Lower leg skin (tissue), 4 donors: ENCODE measurements at regions not wholly inside any gene's neighbourhood (a gene's known extent, or its start where the extent isn't known, plus 50 kb on each side); places are given as distances from the start of the nearest gene placed in this dataset.

Source experiments
- DNase-seq, 2 donors: peaks; one replicate each; pipeline ENCODE4 v3.0.0-alpha.2; 2019; ENCODE audit warnings: low spot score in 2 of 2
- H3K4me3 ChIP-seq: fragments of 200-600 bp; sonication (generic); 2 replicates; pipeline ENCODE4 v1.5.1; 2017; ENCODE audit warnings: mild to moderate bottlenecking, low read depth; ENCODE audit not compliant: poor library complexity, severe bottlenecking
- CTCF ChIP-seq, 3 donors: fragments of 450-650 bp; IDR thresholded peaks; one replicate each; pipeline ENCODE4 v1.5.1; 2016; ENCODE audit warnings: antibody characterized with exemption in 3 of 3, mild to moderate bottlenecking in 3 of 3, moderate library complexity in 2 of 3
- POLR2A ChIP-seq, 2 donors: fragments of 450-650 bp; IDR thresholded peaks; one replicate each; pipeline ENCODE4 v1.6.1; 2016 to 2017; ENCODE audit warnings: antibody characterized with exemption in 2 of 2, mild to moderate bottlenecking in 1 of 2, moderate library complexity in 1 of 2
- WGBS, 2 donors: methylation state at CpG; one replicate each; pipeline ENCODE4 v1.1.5; 2018; 5-methylcytosine and 5-hydroxymethylcytosine counted together
- intact Hi-C: fragments of 100-400 bp; cut with DNase I; formaldehyde crosslinking; loops from one replicate; pipeline ENCODE4 v1.15.0; 2023; ENCODE audit warnings: low total_unique reads

DNA sequence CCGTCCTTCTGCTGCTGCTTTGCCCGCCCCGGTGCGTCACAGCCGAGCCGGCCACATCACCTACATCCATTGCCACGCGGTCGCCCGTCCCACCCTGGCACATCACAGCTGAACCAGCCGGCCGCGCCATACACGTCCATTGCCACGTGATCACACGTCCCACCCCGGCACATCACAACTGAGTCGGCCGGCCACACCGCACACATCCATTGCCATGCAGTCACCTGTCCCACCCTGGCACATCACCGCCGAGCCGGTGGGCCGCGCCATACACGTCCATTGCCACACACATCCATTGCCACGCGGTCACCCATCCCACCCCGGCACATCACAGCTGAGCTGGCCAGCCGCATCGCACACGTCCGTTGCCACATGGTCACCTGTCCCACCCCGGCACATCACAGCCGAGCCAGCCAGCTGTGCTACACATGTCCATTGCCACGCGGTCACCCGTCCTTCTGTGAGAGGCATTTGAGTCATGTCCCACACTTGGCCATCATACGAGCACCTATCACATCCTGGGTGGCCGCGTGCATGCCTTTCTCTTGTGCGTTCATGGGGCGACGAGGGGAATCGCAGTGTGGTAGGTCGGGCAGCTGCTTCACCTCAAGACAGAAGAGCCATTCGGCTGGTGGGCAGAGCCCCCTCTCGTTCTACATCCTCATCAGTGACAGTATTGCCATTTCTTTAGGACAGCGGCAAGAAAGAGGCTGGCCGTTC, 58.6 kb downstream of the JAKMIP3 start:
- intact Hi-C loops: no loop called here
- 92% methylated on average over 50 of the region's 50 CpGs for WGBS, 2 donors
- H3K4me3 ChIP-seq: no peak overlapping the region
- no peak for DNase-seq
- TF ChIP-seq CTCF (IDR thresholded peaks at IDR 0.05) (no peak), POLR2A (IDR thresholded peaks at IDR 0.05) (no peak)

DNA sequence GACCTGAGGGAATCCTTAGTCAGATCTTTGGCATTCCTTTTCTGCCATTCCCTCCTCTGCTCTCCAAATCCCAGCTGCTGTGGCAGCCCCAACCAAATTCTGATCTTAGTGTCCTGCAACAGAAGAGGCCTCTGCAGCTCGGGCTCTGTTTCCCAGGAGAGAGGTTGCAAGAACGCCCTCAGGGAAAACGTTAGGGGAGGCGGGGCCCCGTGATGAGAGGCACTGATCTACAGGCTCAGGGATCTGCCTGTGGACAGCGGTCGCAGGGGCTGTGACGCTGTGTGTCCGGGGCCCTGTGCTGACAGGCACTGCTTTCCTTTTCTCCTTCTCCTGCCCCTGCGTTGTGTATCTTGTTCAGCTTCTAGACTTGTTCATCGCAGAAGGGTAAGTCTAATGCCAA, 57.3 kb upstream of the DPYSL4 start:
- no peak for DNase-seq
- TF ChIP-seq CTCF (IDR thresholded peaks at IDR 0.05) (no peak), POLR2A (IDR thresholded peaks at IDR 0.05) (no peak)
- intact Hi-C loops: no loop called here
- H3K4me3 ChIP-seq: no peak overlapping the region
- WGBS, 2 donors: 62 to 68% methylated on average over 11 of the region's 11 CpGs

- DNase-seq: no peak
- intact Hi-C loops: loop anchor here (10.0 kb wide), 1 partner anchor 246 kb away; no protein-coding TSS in a partner anchor
- TF ChIP-seq CTCF (IDR thresholded peaks at IDR 0.05) (no peak), POLR2A (IDR thresholded peaks at IDR 0.05) (no peak)
- 82 to 89% methylated on average over 18 to 24 of the region's 24 CpGs for WGBS, 2 donors
- H3K4me3 ChIP-seq: no peak overlapping the region
These were observed 56.2 kb upstream of the DPYSL4 start for GRCh38 chr10:132130286-132131265.

DNA sequence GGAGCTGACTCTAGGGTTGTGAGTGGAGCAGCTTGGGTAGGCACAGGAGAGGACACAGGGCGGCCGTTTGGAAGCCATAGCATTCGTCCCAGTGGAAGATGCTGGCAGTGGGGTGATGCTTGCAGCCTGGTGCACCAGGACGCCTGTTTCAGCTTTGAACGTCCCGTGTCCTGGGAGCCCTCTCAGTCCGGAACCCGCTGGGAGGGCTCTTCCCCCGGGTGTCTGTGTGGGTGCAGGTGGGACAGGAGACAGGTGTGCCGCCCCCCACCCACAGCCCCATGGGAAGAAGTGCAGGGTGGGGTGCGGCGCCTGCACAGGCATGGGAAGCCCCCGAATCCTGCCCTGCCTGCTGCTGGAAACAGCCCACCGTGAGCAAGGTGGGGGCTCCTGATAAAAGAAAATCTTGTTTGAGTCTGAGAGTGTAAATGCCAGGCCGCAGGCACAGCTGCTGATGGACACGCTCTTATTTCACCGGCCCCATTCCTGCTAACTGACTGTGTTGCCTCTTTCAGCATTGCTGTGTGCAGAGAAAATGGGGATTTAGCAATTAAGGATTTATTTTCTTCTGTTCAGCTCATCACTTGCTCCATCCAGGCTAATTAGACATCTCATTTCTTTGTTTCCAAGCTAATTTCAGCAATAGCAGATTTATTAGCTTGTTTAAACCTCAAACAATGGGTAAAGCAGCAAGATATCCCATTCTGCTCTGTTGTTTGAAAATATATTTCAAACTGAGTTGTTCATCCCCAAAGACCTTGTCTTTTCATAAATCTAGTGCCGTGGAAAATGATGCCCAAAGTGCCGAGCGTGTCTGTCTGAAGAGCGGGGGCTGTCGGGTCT, 54.9 kb upstream of the DPYSL4 start:
- TF ChIP-seq CTCF (IDR thresholded peaks at IDR 0.05) (no peak), POLR2A (IDR thresholded peaks at IDR 0.05) (no peak)
- intact Hi-C loops: loop anchor here (10.0 kb wide), 1 partner anchor 247 kb away; no protein-coding TSS in a partner anchor
- no peak overlapping the region for H3K4me3 ChIP-seq
- no peak for DNase-seq
- WGBS, 2 donors: 66 to 67% methylated on average over 22 of the region's 22 CpGs

DNA sequence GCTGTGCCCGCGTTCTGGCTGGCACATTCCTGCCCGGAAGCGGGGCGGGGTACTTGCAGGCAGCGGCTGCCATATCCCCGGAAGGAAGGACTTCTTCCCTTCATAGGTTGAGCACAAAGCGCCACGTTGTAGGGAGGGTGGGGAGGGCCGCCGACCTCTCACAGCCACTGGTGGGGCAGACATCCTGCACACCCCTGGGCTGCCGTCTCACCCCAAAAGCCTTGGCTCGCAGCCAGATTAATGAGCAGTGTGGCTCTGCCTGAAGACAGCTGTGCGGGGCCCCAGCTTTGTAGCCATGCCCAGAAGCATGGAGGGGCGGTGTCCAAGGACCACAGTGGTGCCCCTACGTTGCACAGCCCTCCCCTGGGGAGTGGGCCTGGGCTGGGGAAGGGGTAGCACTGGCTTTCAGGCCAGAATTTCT, 54.3 kb upstream of the DPYSL4 start:
- no peak overlapping the region for H3K4me3 ChIP-seq
- TF ChIP-seq CTCF (IDR thresholded peaks at IDR 0.05) (no peak), POLR2A (IDR thresholded peaks at IDR 0.05) (no peak)
- WGBS, 2 donors: 20 to 35% methylated on average over 8 to 16 of the region's 16 CpGs
- intact Hi-C loops: loop anchor here (10.0 kb wide), 1 partner anchor 248 kb away; no protein-coding TSS in a partner anchor
- no peak for DNase-seq
